GM23338 (cell line): ENCODE measurements at regions not wholly inside any gene's neighbourhood (a gene's known extent, or its start where the extent isn't known, plus 50 kb on each side); places are given as distances from the start of the nearest gene placed in this dataset.

ENCODE experiments used
- ATAC-seq: fragments of 200-7000 bp; cut with Tn5 transposase; 3 replicates; pipeline ENCODE4 v1.9.1; 2020
- DNase-seq: peaks from one replicate; pipeline ENCODE4 v3.0.0-alpha.2; 2015; ENCODE audit warnings: low spot score
- H2AFZ ChIP-seq: fragments of 200-600 bp; sonication (generic); 2 replicates; pipeline ENCODE4 v1.8.0; 2016; ENCODE audit warnings: antibody characterized with exemption, mild to moderate bottlenecking, moderate library complexity
- H3F3A ChIP-seq: fragments of 200-600 bp; sonication (generic); replicated peaks from 2 replicates; pipeline ENCODE4 v1.8.0; 2017; ENCODE audit warnings: antibody characterized with exemption, mixed run types, low read depth
- H3K27ac ChIP-seq: fragments of 200-600 bp; sonication (generic); 2 replicates; pipeline ENCODE4 v1.6.1; 2016; ENCODE audit warnings: low read depth
- H3K27me3 ChIP-seq: fragments of 200-600 bp; sonication (generic); 2 replicates; pipeline ENCODE4 v1.8.0; 2016; ENCODE audit warnings: mild to moderate bottlenecking, mixed run types, moderate library complexity; ENCODE audit not compliant: insufficient read depth
- H3K36me3 ChIP-seq: fragments of 200-600 bp; sonication (generic); 2 replicates; pipeline ENCODE4 v1.8.0; 2016; ENCODE audit warnings: mild to moderate bottlenecking; ENCODE audit not compliant: insufficient read depth
- H3K4me1 ChIP-seq: fragments of 200-600 bp; sonication (generic); 2 replicates; pipeline ENCODE4 v1.8.0; 2016; ENCODE audit warnings: mild to moderate bottlenecking, moderate library complexity; ENCODE audit not compliant: insufficient read depth
- H3K4me2 ChIP-seq: fragments of 200-600 bp; sonication (generic); 2 replicates; pipeline ENCODE4 v1.7.1; 2017; ENCODE audit warnings: mixed run types
- H3K4me3 ChIP-seq: fragments of 200-600 bp; sonication (generic); 2 replicates; pipeline ENCODE4 v1.6.1; 2016; ENCODE audit warnings: mixed run types
- H3K79me2 ChIP-seq: fragments of 200-600 bp; sonication (generic); replicated peaks from 2 replicates; pipeline ENCODE4 v1.8.0; 2017; ENCODE audit warnings: mild to moderate bottlenecking; ENCODE audit not compliant: insufficient read depth
- H3K9me2 ChIP-seq: fragments of 200-600 bp; sonication (generic); 2 replicates; pipeline ENCODE4 v1.8.0; 2017; ENCODE audit not compliant: insufficient read depth
- H4K20me1 ChIP-seq: fragments of 200-600 bp; sonication (generic); replicated peaks from 2 replicates; pipeline ENCODE4 v1.8.0; 2017; ENCODE audit warnings: mild to moderate bottlenecking; ENCODE audit not compliant: insufficient read depth
- H3K27ac Mint-ChIP-seq: 2 replicates; pipeline ENCODE4 v1.8.0; 2020; ENCODE audit warnings: inconsistent platforms, mild to moderate bottlenecking, moderate library complexity, mixed read lengths
- H3K27me3 Mint-ChIP-seq: 3 replicates; pipeline ENCODE4 v1.8.0; 2022; ENCODE audit warnings: low read depth, mild to moderate bottlenecking, moderate library complexity, mixed read lengths, inconsistent platforms; ENCODE audit not compliant: insufficient read depth, poor library complexity
- H3K36me3 Mint-ChIP-seq: 3 replicates; pipeline ENCODE4 v1.8.0; 2021; ENCODE audit warnings: low read depth, mild to moderate bottlenecking, inconsistent platforms, moderate library complexity, mixed read lengths
- H3K4me1 Mint-ChIP-seq: 3 replicates; pipeline ENCODE4 v1.8.0; 2020; ENCODE audit warnings: mild to moderate bottlenecking, inconsistent platforms, mixed read lengths
- H3K4me3 Mint-ChIP-seq: 3 replicates; pipeline ENCODE4 v1.8.0; 2021; ENCODE audit warnings: moderate library complexity, mild to moderate bottlenecking, inconsistent platforms, mixed read lengths
- H3K9me3 Mint-ChIP-seq: 3 replicates; pipeline ENCODE4 v1.8.0; 2020; ENCODE audit warnings: moderate library complexity, mild to moderate bottlenecking, inconsistent platforms, mixed read lengths
- JUNB ChIP-seq: IDR thresholded peaks from one replicate; pipeline ENCODE4 v1.6.1; 2016; ENCODE audit warnings: antibody characterized with exemption; ENCODE audit not compliant: unreplicated experiment
- NANOG ChIP-seq: IDR thresholded peaks from 2 replicates; pipeline ENCODE4 v1.6.1; 2016; ENCODE audit warnings: antibody characterized with exemption, borderline replicate concordance
- REST ChIP-seq: IDR thresholded peaks from one replicate; pipeline ENCODE4 v1.6.1; 2018; ENCODE audit warnings: antibody characterized with exemption; ENCODE audit not compliant: unreplicated experiment
- ZNF114 ChIP-seq: fragments of 250-450 bp; sonication (Bioruptor Pico); IDR thresholded peaks from 2 replicates; pipeline ENCODE4 v1.5.0; 2020; ENCODE audit warnings: mild to moderate bottlenecking, moderate library complexity
- ZNF331 ChIP-seq: fragments of 250-450 bp; sonication (Bioruptor Pico); IDR thresholded peaks from 2 replicates; pipeline ENCODE4 v1.5.0; 2020; ENCODE audit warnings: low read depth, mild to moderate bottlenecking, moderate library complexity
- ZNF462 ChIP-seq: fragments of 250-450 bp; sonication (Bioruptor Pico); IDR thresholded peaks from 2 replicates; pipeline ENCODE4 v1.5.0; 2020; ENCODE audit warnings: mild to moderate bottlenecking, moderate library complexity

- ATAC-seq (no peak), DNase-seq (no peak)
- H3K27ac Mint-ChIP-seq: no peak overlapping the region
- no peak overlapping the region for H3K4me3 Mint-ChIP-seq
- Histone ChIP-seq H3K9me2 (no peaks in the 10 kb centered on the region), H3K27me3 (no peaks in the 10 kb centered on the region), H2AFZ (no peak overlapping the region), H4K20me1 (no peaks in the 10 kb centered on the region), H3K79me2 (no peaks in the 10 kb centered on the region), H3K4me1 (no peaks in the 10 kb centered on the region), H3F3A (no peaks in the 10 kb centered on the region), H3K4me3 (no peak overlapping the region), H3K4me2 (no peak overlapping the region), H3K27ac (no peak overlapping the region), H3K36me3 (no peaks in the 10 kb centered on the region)
- H3K36me3 Mint-ChIP-seq: no peaks in the 10 kb centered on the region
- peaks cover 4% of the 10 kb centered on the region; the same call in 1 of the 3 replicates for H3K9me3 Mint-ChIP-seq
- H3K27me3 Mint-ChIP-seq: no peaks in the 10 kb centered on the region
- TF ChIP-seq NANOG: no peak
- TF ChIP-seq REST: no peak
- no peak for TF ChIP-seq JUNB
- TF ChIP-seq ZNF331 (CRISPR knock-in tag): no peak
- TF ChIP-seq ZNF114 (CRISPR knock-in tag): no peak
- TF ChIP-seq ZNF462 (CRISPR knock-in tag): no peak
- no peaks in the 10 kb centered on the region for H3K4me1 Mint-ChIP-seq
These were observed 170.6 kb upstream of the DCN start for GRCh38 chr12:91353266-91353665.
